ENCODE measurements at regions not wholly inside any gene's neighbourhood (a gene's known extent, or its start where the extent isn't known, plus 50 kb on each side); places are given as distances from the start of the nearest gene placed in this dataset.

- TF ChIP-seq EP300 (IDR thresholded peaks at IDR 0.05), result no peak
- no peak for TF ChIP-seq CTCF (IDR thresholded peaks at IDR 0.05)
Observed at GRCh38 chrX:121389976-121390714, 342.7 kb downstream of the GLUD2 start.

All from ovary (tissue), 3 donors.